Hepatocyte (in vitro differentiated cells): ENCODE measurements at regions not wholly inside any gene's neighbourhood (a gene's known extent, or its start where the extent isn't known, plus 50 kb on each side); places are given as distances from the start of the nearest gene placed in this dataset.

Experiments used
- DNase-seq: peaks from one replicate; pipeline ENCODE4 v3.0.0-alpha.2; 2016; ENCODE audit warnings: low spot score
- H2AFZ ChIP-seq: fragments of 200-600 bp; sonication (generic); 2 replicates; pipeline ENCODE4 v1.6.0; 2016; ENCODE audit warnings: antibody characterized with exemption, mild to moderate bottlenecking
- H3K27ac ChIP-seq: fragments of 200-600 bp; sonication (generic); 2 replicates; pipeline ENCODE4 v1.5.1; 2016; ENCODE audit warnings: mild to moderate bottlenecking
- H3K27me3 ChIP-seq: fragments of 200-600 bp; sonication (generic); 2 replicates; pipeline ENCODE4 v1.6.1; 2016
- H3K36me3 ChIP-seq: fragments of 200-600 bp; sonication (generic); replicated peaks from 2 replicates; pipeline ENCODE4 v1.5.1; 2016; ENCODE audit warnings: low read depth; ENCODE audit not compliant: insufficient read depth
- H3K4me1 ChIP-seq: fragments of 200-600 bp; sonication (generic); 2 replicates; pipeline ENCODE4 v1.5.1; 2016; ENCODE audit warnings: mild to moderate bottlenecking, moderate library complexity; ENCODE audit not compliant: insufficient read depth
- H3K4me2 ChIP-seq: fragments of 200-600 bp; sonication (generic); 2 replicates; pipeline ENCODE4 v1.6.0; 2016
- H3K4me3 ChIP-seq: fragments of 200-600 bp; sonication (generic); 2 replicates; pipeline ENCODE4 v1.5.1; 2016; ENCODE audit warnings: mild to moderate bottlenecking
- H3K79me2 ChIP-seq: fragments of 200-600 bp; sonication (generic); 2 replicates; pipeline ENCODE4 v1.6.0; 2017; ENCODE audit warnings: mild to moderate bottlenecking
- H3K9me2 ChIP-seq: fragments of 200-600 bp; sonication (generic); replicated peaks from 2 replicates; pipeline ENCODE4 v1.6.0; 2017; ENCODE audit warnings: mild to moderate bottlenecking; ENCODE audit not compliant: insufficient read depth
- H3K9me3 ChIP-seq: fragments of 200-600 bp; sonication (generic); 2 replicates; pipeline ENCODE4 v1.5.1; 2016; ENCODE audit warnings: low read depth, mild to moderate bottlenecking
- H4K20me1 ChIP-seq: fragments of 200-600 bp; sonication (generic); 2 replicates; pipeline ENCODE4 v1.6.0; 2016; ENCODE audit warnings: mild to moderate bottlenecking; ENCODE audit not compliant: insufficient read depth, poor library complexity, severe bottlenecking
- CTCF ChIP-seq: fragments of 200-600 bp; sonication (generic); IDR thresholded peaks from 2 replicates; pipeline ENCODE4 v1.5.1; 2016; ENCODE audit warnings: antibody characterized with exemption, mild to moderate bottlenecking; ENCODE audit not compliant: poor library complexity
- EZH2 ChIP-seq: fragments of 200-600 bp; sonication (generic); IDR thresholded peaks from 2 replicates; pipeline ENCODE4 v1.6.1; 2016; ENCODE audit warnings: antibody characterized with exemption, mild to moderate bottlenecking, borderline replicate concordance
- EZH2phosphoT487 ChIP-seq: fragments of 200-600 bp; sonication (generic); IDR thresholded peaks from one replicate; pipeline ENCODE4 v1.6.1; 2018; ENCODE audit warnings: antibody characterized with exemption, mild to moderate bottlenecking, low read depth, moderate library complexity; ENCODE audit not compliant: unreplicated experiment, severe bottlenecking
- WGBS: methylation state at CpG from one replicate; pipeline ENCODE4 v1.1.6; 2016; ENCODE audit warnings: low lambda C conversion rate; ENCODE audit errors: missing lambda C conversion rate; 5-methylcytosine and 5-hydroxymethylcytosine counted together

- Histone ChIP-seq H4K20me1 (no peaks in the 10 kb centered on the region), H3K4me1 (peaks cover 32% of the 10 kb centered on the region), H3K36me3 (no peaks in the 10 kb centered on the region), H3K27me3 (no peaks in the 10 kb centered on the region), H3K27ac (no peak overlapping the region), H2AFZ (no peak overlapping the region), H3K9me3 (no peaks in the 10 kb centered on the region), H3K4me2 (no peak overlapping the region), H3K9me2 (no peaks in the 10 kb centered on the region), H3K4me3 (no peak overlapping the region), H3K79me2 (no peaks in the 10 kb centered on the region)
- DNase-seq = no peak
- no peak for TF ChIP-seq EZH2phosphoT487
- TF ChIP-seq CTCF = no peak
- no peak for TF ChIP-seq EZH2
- 82% methylated on average over 9 of the region's 9 CpGs for WGBS
These were observed 112.8 kb downstream of the DACT1 start for GRCh38 chr14:58750321-58751269.

DNA sequence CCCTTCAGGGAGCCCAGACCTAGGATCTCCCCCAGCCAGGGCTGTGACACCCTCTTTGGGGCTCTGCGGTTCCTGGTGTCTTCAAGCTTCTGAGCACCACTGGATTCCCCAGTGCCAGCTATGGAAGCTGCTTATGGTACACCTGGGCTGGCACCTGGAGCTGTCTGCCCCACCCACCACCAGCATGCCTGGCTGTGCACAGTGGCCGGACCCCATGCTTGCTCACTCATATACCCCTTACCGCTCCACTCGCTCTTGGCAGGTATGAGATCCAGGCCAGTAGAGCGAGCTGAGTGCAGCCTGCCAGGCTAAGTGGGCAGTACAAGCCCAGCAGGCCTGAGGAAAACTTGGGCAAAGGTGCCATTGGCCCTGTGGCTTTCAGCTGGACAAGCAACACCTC lies 114.0 kb downstream of the DACT1 start:
- Histone ChIP-seq H3K9me2 (no peaks in the 10 kb centered on the region), H3K4me1 (peaks cover 33% of the 10 kb centered on the region), H3K4me3 (no peak overlapping the region), H3K4me2 (no peak overlapping the region), H3K9me3 (no peaks in the 10 kb centered on the region), H3K27me3 (no peaks in the 10 kb centered on the region), H3K79me2 (no peaks in the 10 kb centered on the region), H2AFZ (no peak overlapping the region), H3K27ac (no peak overlapping the region), H3K36me3 (no peaks in the 10 kb centered on the region), H4K20me1 (no peaks in the 10 kb centered on the region)
- TF ChIP-seq EZH2 = no peak
- 97% methylated on average over 5 of the region's 5 CpGs for WGBS
- no peak for DNase-seq

DNA sequence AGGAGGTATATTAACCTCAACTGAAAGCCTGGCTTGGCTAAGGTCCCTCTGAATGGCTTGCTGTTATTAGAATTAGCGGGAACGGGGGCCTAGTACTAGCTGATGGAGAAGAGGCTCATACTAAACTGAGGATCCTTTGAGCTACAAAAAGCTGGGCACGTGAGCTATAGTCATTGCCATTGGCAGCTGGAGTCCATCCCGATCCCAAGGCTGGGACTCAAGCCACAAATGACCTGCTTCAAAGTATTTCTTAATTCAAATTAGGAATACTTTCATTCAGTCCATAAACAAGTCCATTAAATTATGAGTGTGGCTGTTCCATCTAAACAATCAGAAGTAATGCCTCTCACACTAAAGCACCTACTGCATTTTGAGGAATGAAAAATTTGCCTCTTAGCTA lies 114.5 kb downstream of the DACT1 start:
- Histone ChIP-seq H3K36me3 (no peaks in the 10 kb centered on the region), H4K20me1 (no peaks in the 10 kb centered on the region), H3K27ac (no peak overlapping the region), H3K79me2 (no peaks in the 10 kb centered on the region), H3K4me2 (no peak overlapping the region), H3K9me3 (no peaks in the 10 kb centered on the region), H3K9me2 (no peaks in the 10 kb centered on the region), H2AFZ (no peak overlapping the region), H3K4me1 (peaks cover 29% of the 10 kb centered on the region), H3K27me3 (no peaks in the 10 kb centered on the region), H3K4me3 (no peak overlapping the region)
- no peak for TF ChIP-seq EZH2
- WGBS = 94% methylated on average over 4 of the region's 4 CpGs
- DNase-seq = no peak

- no peak for TF ChIP-seq CTCF
- no peak for TF ChIP-seq EZH2
- no peak for TF ChIP-seq EZH2phosphoT487
- peaks cover 25% of the 10 kb centered on the region for H3K4me1 ChIP-seq
- 66% methylated on average over 9 of the region's 9 CpGs for WGBS
- DNase-seq = no peak
- no peak overlapping the region for H3K27ac ChIP-seq
- no peaks in the 10 kb centered on the region for H3K9me2 ChIP-seq
- no peaks in the 10 kb centered on the region for H3K79me2 ChIP-seq
- no peak overlapping the region for H2AFZ ChIP-seq
- no peaks in the 10 kb centered on the region for H3K9me3 ChIP-seq
- no peak overlapping the region for H3K4me3 ChIP-seq
- no peaks in the 10 kb centered on the region for H3K36me3 ChIP-seq
- no peaks in the 10 kb centered on the region for H3K27me3 ChIP-seq
- no peak overlapping the region for H3K4me2 ChIP-seq
- no peaks in the 10 kb centered on the region for H4K20me1 ChIP-seq
These were observed 115.0 kb downstream of the DACT1 start for GRCh38 chr14:58752771-58753201.
